NOMO-1 treated with DMSO at 0.1 percent for 48 hours (cell line): ENCODE measurements at regions not wholly inside any gene's neighbourhood (a gene's known extent, or its start where the extent isn't known, plus 50 kb on each side); places are given as distances from the start of the nearest gene placed in this dataset.
"Not testable (repeated sequence)": the region's sequence is repeated elsewhere in the genome, so short reads cannot be mapped to it uniquely, and the experiment has no call there.

Experiments used
- DNase-seq: peaks from one replicate; lab custom pipeline; 2025; ENCODE audit not compliant: unreplicated experiment; lab: John Stamatoyannopoulos, UW

DNA sequence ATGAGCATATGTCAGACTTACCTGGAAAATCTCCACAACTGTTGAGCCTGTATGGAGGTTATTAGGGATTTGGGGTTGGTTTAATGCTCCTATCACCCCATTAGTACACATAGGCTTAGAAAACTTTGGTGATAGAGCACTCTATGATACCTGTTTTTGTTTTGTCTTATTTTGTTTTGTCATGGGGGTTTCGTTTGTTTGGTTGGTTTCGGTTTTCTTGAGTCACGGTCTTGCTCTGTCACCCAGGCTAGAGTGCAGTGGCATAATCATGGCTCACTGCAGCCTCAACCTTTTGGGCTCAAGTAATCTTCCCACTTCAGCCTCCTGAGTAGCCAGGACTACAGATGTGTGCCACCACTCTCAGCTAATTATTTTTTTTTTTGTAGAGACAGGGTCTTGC, 70.0 kb downstream of the MZT1 start:
- DNase-seq = no peak

DNA sequence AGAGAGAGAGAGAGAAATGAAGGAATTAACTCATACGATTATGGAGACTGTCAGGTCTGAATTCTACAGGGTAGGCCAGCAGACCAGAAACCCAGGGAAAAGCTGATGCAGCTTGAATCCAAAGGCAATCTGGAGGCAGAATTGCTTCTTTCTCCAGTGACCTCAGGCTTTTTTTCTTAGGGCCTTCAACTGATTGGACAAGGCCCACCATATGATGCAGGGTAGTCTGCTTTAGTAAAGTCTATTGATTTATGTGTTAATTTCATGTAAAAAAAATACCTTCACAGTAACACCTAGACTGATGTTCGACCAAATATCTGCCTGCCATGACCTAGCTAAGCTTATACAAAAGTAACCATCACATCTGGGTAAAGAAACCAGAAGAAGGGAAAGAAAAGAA, 71.1 kb downstream of the MZT1 start:
- DNase-seq = no peak

DNA sequence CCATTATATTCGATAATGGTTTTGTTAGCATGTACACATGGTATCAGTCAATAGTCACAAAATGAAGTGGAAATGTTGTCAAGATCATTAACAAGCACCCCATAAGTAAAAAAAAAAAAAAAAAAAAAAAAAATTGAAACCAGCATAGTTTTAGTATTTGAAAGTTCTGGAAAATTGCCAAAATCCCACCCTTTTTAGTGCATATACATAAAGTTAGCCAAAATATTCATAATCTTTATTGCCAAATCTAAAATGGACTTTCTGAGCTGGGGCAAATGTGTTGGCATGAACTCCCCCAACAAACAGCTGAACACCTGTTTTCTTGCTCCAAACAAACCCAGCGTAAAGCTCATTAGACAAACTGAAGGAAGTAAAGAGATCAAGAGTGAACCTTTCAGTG, 73.9 kb downstream of the MZT1 start:
- DNase-seq = no peak

DNA sequence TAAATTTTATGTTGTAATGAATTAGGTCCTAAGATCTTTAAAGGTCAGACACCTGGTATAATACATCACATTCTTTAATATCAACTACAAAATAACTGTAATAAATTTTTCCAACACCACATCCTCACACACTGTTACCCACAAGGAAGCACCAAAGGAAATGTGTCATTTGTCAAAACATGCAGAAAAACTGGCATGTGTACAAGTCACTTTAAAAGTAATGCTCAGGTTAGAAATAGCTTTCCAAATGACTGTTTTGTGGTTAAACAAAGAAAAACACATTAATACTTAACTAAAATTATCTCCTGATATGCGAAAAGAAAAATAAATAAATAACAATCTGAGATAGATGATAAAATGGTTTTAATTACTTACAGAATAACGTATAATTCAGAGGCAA, 74.7 kb downstream of the MZT1 start:
- no peak for DNase-seq

DNA sequence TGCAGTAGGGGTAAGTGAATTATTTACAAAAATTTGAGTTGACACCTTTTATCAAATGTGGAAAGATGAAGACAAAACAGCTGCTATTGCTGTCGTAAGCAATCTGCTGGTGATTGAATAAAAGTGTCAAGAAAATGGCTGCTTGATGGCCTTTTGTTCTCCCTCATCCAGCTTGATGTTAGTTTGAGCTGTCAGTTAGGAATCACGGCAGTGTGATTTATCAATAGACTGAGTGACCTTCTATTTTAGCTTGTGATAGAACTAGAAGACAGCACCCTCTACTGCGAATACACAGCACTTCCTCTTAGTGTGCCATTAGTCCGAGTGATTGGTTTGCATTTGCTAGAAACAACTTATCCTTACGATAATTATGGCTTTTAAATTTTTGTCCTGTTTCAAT, 76.3 kb downstream of the MZT1 start:
- DNase-seq = peak; percentile 40

DNA sequence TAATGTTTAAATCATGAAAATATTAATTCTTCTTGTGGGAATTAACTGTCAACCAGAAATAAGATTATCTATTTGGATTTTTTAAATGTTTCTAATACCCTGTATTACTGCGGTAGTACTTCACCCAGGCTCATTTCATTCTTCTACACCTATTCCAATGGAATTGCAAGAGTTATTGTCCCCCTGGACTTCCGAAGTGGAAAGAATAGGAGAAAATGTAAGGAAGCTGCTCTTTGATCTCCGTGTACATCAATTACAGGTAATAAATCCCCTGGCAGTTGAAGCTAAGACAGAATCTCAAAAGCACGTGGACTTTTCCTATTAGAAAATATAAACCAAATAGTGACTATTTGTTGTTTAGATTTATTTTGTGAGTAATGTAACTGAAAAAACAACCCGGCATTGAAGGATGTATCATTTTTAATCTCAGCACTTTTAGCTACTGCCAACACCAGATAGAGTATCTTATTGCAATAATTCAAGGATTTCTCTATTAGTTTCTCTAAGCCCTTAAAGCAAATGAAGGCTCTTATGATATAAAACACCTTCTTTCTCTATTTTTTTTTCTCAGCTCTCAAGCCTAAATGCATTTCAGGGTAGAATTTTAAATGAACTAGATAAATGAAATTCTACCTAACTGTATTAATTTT, 77.3 kb downstream of the MZT1 start:
- no peak for DNase-seq

DNA sequence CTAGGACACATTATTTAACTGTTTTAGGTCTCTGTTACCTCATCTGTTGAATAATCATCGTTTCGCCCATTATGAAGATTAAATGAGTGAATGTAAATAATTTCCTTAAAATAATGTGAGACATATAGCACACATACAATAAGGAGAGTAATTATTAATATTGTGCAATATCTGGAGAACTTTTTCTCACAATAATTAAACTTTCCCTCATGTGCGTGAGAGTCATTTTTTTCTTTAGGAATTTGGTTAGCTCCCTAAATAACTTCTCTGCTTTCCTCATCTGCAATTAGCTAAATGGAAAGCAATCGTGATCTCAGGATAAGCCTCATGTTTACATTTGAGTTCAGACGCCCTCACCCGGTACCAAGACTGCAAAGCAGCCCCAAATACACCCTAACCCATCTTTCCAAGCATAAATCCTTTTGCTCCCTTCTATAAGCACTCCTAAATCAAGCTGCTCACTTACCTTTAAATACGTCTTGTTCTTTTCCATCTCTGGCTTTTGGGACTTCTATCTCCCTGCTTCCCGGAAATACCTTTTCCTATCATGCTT, 78.8 kb downstream of the MZT1 start:
- DNase-seq = no peak

DNA sequence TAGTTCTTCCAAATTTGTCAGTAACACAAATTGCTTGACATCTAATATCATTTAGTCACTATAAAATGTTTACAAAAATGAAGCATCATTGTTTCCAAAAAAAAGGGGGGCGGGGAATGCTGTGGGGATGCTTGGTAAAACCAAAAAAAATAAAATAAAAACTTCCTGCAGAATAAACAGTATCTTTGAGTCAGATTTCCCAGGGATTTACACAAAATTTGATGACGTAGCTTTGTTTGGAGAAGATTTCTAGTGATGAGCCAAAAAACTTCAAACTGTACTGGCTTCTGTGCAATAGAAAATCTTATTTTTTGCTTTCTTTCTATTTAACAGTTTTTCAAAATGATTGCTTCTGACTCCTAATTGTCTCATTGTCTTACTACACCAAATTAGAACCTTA, 80.0 kb downstream of the MZT1 start:
- no peak for DNase-seq

DNA sequence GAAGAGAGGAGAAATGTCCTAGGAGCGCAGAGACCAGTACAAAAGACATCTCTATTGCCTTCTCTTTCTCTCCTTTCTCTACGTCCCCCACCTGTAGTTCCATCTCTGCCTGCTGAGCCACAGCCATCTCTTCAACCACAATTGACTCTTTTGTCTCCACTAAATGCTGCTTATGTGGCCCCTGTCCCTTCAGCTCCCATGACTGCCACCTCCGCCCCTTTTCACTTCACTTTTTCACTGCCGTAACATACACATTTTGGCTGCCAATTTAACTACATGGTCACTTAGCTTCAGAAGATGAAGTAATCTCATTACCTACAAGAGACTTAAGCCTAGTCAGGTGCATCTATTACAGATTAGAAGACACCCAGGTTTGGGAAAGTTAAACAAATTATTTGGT, 81.9 kb downstream of the MZT1 start:
- no peak for DNase-seq

DNA sequence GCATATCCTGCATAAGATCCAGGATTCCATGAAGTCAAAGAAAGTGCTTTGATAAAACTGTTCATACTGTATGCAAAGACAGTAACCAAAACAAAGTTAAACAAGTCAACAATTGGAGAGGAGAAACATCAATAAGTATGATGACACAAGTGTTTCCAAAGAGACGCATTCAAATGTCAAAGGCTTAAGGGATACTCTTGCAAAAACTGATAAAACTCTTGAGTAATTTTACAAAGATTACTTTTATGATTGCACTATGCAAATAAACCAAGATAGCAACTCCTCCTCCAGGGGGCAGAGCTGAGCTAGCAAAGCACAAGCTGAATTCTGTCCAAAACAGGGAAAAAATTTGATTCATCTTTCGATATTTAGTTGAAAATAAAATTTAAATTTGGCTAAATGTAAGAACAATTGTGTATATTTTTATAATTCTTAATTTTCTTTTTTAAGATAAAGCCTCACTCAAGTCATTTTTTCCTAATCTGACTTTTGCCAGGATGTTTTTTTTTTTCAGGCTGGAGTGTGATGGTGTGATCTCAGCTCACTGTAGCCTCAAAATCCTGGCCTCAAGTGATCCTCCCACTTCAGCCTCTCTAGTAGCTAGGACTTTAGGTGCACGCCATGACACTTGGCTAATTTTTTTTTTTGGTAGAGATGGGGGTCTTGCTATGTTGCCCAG, 84.0 kb downstream of the MZT1 start:
- DNase-seq = peak; percentile 27

DNA sequence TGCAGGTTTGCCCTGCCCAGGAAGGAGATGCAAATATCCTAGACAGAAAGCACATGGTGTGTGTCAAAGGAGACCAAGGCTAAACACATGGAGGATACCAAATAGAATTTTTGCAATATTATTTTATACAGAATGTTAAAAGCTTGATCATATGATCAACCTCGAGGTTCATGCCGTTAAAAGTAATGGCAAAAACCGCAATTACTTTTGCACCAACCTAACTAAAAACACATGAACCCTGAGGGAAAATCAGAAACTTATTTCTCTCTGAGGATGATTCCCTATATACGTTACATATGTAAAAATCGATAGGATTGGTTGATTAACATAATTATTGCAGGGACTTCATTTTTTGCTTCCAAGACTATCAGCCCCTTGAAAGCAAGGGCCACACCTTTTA, 88.1 kb downstream of the MZT1 start:
- DNase-seq = no peak

DNA sequence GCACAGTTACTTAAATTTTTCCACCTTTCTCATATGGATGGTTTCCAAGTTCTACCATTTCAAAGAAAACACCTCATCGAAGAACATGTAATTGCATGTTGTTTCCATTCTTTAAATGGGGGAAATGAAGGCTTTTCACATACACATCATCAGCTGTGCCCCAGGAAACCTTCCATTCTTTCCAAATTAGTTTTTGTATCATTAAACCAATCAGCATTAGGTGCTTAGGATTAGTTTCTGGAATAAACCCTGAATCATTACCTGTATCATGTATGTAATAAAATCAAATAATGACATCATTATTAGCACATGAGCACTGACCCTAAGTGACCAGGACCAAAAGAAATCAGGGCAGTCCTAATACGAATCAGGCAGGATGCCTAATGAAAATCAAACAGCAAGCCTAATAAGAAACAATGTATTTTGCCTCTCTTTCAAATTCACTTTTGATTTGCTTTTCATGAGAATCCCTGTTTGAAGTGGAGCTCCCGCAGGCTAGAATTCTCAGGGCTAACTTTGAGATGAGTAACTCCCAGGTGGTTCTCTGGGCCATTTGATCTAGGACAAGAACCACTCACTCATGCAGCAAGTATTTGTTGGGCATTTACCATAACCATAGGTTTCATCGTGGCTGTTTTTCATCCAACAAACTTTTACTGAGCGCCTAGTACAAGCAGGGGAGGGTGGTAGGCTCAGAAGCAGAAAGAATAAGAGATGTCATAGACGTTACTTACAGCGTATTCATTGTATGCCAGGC, 89.2 kb downstream of the MZT1 start:
- no peak for DNase-seq

DNA sequence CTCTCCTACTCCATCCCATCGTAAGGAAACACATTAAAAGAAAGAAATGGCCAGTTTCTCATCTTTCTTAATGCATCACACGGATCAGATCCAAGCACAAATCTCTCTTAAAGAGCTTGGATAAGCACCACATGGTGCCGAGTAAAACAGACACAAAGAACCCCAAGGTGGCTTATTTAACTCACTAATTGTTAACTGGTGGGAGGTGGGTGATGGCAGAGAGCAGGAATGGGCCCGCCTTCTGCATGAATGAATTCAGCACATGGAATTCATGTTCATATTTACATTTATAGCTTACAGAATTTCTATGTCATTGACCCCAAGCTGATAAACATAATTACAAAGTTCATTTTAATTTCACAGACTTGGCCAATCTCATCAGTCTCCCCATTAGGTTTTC, 89.9 kb downstream of the MZT1 start:
- DNase-seq = no peak

DNA sequence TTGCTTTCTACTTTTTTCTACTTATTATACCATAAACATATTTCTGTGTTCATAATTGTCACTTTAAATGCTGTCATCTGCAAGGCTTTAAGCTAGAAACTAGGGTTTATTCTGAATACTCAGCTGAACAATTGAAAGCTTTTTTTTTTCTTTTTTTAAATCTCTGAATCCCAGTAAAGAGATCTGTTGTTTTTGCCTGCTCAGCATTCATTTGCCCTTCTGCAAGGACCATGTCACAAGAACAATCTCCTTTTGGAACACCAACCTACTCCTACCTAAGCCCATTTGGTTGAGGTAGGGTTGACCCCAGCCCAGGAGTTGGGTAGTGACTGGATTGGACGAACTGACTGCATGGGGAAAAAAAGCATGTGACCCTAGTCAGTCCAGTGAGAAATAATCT, 92.6 kb downstream of the MZT1 start:
- no peak for DNase-seq

DNA sequence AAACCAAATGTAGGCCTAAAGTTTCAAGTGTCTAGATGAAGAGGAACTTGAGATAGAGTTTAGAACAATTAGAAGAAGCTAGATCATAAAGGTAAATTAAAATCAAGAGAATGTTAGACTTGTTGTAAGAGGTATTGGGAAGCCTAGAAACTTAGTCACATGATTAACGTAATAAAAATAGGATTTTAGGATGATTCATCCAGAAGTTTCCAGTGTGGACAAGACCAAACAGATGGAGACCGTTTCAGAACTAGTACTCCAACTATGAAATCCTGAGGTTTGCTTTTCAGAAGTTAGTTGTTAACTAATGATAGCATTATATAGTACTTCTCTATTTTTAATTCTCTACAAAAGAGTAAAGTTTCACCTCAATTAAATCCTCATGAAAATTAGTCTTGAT, 104.9 kb downstream of the MZT1 start:
- DNase-seq = no peak

DNA sequence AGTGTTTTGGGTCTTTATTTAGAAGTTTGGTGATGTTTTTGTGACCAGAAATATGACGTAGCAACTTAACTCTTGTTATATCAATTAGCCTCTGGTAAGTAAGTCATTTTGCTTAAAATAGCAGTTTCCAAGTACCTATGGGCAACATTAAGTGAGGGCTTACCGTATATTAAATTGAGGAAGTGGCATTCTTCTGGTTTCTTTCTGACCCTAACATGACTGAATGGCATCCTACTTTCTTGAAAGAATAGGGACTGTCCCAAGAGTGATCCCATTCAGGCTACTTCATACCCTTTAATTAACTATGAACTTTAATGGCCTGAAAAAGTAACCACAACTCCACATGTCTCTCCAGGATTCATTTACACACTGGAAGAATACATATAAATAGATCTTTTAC, 106.6 kb downstream of the MZT1 start:
- no peak for DNase-seq

DNA sequence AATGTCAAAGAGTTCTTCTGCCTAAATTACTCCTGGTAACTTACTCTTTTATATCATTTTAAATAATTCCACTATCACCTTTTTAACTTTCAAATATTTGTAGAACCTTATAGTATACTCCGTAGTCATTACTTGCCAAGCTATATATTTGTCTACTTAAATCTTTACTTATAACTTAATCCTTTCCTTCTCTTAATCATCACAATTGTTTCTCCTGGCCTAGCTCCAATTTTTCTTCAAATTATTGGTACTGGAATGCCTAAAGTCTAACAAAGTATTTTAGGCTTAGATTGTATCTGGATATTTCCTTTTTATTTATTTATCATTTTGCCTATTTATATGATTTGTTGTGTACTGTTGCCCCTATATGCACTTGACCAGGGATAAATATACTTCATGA, 109.5 kb downstream of the MZT1 start:
- DNase-seq = no peak

DNA sequence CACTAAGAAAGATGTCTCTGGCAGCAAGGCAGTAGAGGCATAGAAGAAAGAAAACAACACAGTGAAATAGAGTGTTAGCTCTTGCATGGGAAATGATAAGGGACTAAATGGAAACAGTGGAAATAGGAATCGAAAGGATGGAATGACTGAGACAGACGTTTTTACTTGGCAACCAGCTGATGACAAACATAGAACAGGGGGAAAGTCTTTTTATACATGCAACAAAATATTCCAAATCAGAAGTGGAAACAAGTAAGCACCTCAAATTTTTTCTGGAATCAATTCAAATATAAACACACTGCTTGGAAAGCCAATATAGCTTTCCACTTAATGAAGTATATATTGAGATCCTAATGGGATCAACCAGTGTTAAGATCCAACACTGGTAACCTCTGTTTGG, 110.2 kb downstream of the MZT1 start:
- DNase-seq = no peak

DNA sequence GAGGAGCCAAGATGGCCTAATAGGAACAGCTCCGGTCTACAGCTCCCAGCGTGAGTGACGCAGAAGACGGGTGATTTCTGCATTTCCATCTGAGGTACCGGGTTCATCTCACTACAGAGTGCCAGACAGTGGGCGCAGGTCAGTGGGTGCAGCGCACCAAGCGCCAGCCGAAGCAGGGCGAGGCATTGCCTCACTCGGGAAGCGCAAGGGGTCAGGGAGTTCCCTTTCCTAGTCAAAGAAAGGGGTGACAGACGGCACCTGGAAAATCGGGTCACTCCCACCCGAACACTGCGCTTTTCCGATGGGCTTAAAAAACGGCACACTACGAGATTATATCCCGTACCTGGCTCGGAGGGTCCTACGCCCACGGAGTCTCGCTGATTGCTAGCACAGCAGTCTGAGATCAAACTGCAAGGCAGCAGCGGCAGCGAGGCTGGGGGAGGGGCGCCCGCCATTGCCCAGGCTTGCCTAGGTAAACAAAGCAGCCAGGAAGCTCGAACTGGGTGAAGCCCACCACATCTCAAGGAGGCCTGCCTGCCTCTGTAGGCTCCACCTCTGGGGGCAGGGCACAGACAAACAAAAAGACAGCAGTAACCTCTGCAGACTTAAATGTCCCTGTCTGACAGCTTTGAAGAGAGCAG, 117.1 kb downstream of the MZT1 start:
- DNase-seq = not testable (repeated sequence)

DNA sequence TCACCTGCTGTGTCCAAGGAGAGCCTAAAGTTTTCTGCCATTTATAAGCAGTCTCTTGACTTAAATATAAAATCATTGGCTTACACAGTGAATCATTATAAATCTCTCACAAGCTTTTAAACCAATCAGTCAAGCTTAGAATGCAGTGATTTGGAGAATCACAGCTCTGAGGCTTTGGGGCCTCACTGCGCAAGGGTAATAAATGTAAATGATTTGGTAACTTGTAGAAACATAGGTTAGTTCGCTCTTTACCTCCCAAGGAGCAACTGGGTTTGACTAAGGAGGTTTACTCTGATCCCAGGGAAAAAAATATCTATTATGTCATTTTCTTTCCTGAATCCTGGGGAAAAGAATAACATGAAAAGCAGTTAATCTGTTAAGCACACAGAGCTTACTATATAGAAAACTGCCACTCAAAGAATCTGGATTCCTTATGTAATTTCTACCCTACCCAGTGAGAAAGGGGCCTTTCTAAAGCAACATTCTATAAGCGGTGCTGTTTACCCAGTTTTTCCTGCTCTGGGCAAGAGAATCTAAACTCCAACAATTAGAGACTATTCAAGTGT, 128.2 kb downstream of the MZT1 start:
- no peak for DNase-seq

DNA sequence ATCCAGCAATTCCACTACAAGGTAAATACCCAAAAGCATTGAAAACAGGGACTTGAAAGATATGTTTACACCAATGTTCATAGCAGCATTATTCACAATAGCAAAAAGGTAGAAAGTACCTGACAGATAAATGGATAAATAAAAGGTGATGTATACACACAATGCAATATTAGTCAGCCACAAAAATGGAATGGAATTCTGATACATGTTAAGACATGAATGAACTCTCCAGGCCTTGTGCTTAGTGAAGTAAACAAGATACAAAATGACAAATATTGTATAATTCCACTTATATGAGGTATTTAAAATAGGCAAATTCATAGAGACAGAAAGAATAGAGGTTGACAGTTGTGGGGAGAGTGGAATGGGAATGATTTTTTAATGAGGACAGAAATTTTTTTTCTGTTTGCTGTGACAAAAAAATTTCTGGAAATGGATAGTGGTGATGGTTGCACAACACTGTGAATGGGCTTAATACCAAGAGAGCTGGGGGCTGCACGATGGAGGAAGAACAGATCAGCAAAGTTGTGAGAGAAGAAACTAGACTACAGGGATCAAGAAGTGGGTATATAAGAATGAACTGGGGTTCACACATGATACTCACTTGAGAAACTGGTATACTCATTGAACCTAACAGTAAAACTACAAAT, 137.2 kb downstream of the MZT1 start:
- no peak for DNase-seq
